ENCODE measurements at regions not wholly inside any gene's neighbourhood (a gene's known extent, or its start where the extent isn't known, plus 50 kb on each side); places are given as distances from the start of the nearest gene placed in this dataset.
A peak's percentile ranks its signal among the peaks of the same experiment; 100 is the strongest.

DNA sequence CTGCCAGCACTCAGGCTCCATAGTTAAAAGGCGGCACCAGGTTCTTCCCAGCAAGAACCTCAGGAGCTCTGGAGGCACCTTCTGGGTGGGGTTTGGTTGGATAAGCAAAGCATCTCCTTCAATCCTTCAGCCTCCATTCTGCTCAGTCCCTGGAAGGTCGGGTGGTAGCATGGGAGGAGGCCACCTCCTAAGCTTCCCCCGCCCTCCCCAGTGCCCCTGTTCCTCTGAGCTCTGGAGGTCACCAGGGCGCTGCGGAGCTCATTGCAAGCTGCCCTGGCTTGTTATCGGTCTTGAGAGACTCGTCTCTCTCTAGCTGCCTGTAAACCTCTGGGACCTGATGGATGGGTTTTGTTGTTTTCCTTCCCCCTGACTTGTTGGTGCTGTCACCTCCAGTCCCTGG lies 124.8 kb downstream of the RPLP1 start:
- DNase-seq: no peak

- DNase-seq: no peak
Observed at GRCh38 chr15:69578252-69578651, 125.6 kb downstream of the RPLP1 start.

GRCh38 chr15:69578787-69579583 lies 126.4 kb downstream of the RPLP1 start:
- no peak for DNase-seq

GRCh38 chr15:69579950-69580618 lies 127.5 kb downstream of the RPLP1 start:
- no peak for DNase-seq

GRCh38 chr15:69583626-69584025 lies 131.0 kb downstream of the RPLP1 start:
- no peak for DNase-seq

DNA sequence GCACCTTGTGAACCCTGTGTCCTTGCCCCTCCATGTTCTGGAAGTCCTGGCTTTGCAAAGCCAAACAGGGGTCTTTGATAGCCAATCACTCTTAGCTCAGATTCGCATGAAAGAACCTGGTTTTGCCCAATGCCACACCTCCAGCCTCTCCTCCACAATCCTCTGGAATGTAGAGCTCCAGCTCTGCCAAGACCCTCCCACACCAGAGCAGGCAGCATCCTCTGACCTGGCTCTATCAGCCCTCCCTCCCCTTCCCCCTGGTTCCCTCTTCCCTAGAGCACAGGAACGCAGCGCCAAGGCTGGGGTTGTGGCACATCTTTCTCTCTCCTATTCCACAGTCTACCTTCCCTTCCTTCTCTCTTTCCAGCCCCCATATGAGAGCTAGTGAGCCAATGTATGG lies 133.3 kb downstream of the RPLP1 start:
- DNase-seq: no peak

- DNase-seq: no peak
Observed at GRCh38 chr15:69586721-69587120, 134.1 kb downstream of the RPLP1 start.

DNA sequence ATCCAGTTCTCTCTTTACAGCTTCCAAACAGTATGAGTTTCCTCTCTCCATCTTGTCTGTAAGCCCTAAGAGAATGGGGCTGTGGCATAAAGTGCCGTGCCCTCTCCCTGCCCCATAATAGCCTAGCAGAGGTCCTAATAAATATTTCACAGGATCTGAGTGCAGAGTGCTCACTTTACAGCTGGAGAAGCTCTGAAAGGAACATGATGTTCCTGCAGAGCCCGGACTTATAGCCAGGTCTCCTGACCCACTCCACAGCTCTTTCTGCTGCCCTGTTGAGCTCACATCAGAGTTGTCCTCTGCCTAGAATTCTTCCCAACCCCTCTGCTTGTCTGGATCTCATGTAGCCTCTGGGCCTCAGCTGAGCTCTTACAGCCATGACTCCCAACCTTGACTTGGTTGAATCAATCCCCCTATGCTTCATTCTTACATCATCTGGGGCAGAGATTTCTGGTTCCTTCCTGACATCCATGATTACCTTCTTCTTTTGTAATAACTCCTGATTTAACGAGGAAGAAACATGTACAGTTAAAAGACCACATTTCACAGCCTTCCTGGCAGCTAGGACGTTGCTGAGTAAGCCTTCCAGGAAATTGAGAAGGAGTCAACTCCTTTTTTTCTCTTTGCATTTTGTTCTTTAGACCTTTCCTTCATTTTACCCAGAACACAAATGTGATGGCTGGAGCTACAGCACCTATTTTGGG lies 135.3 kb downstream of the RPLP1 start:
- DNase-seq: no peak

GRCh38 chr15:69590201-69590710 lies 137.6 kb downstream of the RPLP1 start:
- DNase-seq: no peak

GRCh38 chr15:69590932-69591524 lies 138.4 kb downstream of the RPLP1 start:
- no peak for DNase-seq

DNA sequence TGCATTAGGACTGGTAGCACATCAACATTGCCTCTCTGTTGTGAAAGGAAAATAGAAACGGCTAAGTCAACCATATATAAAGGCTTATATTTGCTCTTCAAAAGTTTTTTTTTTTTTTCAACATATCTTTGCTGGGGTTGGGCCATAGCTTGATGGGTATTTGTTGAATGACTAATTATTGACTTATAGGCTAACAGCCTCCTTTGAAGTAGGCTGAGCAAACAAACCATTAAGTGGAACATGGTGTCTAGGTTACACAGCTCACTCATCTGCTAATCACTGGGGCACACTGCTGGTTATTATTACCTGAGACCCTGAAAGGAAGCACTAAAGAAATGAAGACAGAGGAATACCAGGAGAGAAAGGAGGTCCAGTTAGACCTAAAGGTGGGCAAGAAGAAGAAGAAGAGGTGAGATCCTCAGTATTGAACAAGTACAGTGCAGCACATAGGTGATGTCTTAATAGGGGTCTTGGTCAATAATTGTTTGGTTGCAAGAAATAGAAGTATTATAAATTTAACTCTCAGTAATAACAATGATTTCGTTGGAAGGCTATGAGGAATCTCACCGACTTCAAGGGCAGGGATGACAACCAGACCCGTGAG lies 139.4 kb downstream of the RPLP1 start:
- no peak for DNase-seq

DNA sequence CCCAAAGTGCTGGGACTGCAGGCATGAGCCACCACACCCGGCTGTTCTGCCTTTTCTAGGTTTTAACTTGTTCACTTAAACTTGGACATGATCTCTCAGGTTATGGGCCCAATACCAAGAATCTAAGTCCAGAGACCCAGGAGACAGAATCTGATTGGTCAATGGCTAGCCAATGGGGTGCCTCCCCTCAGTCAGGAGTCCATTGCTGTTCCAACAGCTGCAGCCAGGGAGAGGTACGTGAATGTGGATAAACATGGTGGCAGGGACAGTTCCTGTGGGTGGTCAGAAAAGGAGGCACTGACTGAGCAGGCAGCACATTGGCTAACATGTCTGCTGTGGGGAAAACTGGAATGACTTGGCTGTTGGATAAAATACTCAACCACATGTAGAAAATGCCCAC lies 140.3 kb downstream of the RPLP1 start:
- no peak for DNase-seq

DNA sequence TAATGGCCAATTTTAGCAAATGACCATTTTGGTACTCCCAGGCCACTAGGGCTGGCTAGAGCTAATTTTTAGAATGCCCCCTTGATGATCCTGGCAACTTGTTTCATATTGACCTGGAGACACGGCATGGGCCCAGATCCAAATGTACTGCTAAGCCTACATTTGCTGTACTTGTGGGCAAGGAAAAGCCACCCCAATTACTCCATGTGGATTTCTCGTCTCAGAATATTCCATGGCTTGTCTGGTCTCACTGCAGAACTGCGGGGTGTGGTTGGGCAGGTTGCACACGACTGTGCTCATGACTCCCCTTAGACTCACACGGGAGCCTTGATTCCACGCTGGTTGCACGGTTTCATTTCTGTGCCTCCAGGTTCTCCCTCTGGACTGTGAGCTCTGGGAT lies 140.9 kb downstream of the RPLP1 start:
- no peak for DNase-seq

DNA sequence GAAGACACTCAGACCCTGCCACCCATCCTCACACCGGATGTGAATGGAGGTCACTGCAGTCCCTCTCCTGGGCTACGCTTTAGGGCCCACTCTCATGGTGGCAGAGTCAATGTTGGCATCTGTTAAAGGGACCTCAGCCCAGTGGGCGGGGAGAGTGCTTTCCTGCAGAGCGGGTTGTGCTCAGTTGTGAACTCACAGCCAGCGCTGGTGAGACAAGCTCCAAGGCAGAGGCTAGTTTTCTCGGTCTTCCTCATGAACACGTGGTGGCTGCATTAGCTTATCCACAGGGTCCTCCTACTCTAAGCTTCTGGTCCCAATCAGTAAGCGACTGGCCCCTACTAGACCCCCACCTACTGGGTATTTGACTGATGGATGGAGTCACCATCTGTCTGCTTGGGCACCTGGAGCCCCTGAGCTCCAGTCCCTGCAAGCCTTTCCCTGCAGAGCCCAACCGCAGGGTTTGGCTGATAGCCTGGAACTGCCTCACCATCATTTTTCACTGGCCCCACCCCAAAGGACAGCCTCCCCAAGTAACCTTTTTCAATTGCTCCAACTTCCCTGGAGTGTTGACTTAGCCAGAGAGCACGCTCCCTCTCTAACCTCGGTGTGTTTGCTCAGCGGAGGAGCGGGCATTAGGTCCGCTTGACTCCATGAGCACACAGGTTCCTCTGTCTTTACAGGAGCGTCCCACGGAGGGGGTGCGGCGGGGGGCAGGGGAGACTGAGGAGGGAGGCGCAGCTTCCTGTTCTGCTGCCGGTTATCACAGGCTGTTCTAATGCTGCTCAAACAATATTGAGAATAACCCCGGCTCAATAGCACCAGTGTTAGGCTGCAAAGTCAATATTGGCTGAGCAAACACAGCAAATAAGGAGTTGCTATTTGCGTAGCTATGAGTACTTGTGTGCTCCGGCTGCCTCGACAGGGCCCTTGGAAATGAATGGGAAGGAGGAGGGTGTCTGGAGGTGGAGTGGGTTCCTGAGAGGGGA lies 141.7 kb downstream of the RPLP1 start:
- DNase-seq: peak; percentile 79

DNA sequence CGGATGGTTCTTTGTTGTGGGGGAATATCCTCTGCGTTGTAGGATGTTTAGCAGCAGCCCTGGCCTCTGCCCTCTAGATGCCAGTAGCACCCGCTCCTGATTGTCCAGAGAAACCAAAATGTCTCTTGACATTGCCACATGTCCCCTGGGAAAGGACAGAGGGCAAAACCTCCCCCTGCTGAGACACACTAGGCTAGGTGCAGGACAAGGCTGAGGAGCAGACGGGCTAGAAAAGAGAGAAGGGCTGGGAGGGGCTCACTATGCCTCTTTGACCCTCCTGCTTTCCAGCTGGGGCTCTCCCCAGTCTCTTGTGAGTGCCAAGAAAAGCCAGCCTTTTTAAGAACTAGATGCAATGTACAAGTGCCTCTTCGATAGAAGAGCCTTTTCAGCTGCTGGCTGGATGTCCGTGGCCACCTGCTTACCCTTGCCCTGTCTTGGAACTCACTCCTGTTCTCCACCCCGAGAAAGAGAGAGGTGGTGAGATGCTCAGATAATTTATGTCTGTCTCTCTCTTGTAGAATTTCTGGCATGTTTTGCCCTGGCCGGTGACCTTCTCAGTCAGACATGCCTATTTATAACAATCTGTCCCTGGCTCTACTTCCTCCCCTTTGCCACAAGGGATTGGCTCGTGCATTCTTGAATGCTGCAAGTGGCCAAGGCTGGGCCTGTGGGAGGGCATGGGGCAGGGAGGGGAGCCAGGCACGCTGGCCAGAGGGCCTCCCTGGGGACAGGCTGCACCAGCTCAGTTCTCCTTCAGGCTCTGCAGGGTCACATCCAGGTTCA lies 142.6 kb downstream of the RPLP1 start:
- DNase-seq: no peak

DNA sequence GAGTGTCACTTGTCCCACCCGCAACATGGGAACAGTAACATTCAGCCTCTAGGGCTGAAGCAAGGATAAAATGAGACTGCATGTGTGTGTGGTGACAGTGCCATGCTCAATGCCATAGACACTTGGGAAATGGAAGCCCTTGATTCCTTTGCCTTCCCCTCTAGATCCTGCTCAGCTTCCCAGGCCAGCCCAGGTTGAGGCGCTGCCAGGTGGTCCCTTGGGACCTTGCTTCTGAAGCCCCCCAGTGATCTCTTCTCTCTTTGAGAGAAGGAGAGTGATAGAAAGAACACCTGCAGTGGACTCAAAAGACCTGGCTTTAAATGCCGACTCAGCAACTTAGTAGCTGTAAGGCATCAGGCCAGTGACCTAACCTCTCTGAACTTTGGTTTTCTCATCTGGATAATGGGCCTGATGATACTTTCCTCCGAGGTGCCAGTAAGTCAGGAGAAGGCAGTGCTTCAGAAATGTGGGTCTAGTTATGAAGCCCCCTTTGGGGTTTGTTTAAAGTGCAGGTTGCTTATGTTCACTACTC lies 144.5 kb downstream of the RPLP1 start:
- no peak for DNase-seq

- no peak for DNase-seq
Observed at GRCh38 chr15:69599271-69599670, 146.7 kb downstream of the RPLP1 start.

- no peak for DNase-seq
Observed at GRCh38 chr15:69600556-69601085, 148.0 kb downstream of the RPLP1 start.

- no peak for DNase-seq
Observed at GRCh38 chr15:69601711-69602504, 149.3 kb downstream of the RPLP1 start.
